Mammary epithelial cell (primary cell): ENCODE measurements at regions not wholly inside any gene's neighbourhood (a gene's known extent, or its start where the extent isn't known, plus 50 kb on each side); places are given as distances from the start of the nearest gene placed in this dataset.

ENCODE experiments used
- CTCF ChIP-seq, 2 donors: IDR thresholded peaks in 1 of 2; conservative IDR thresholded peaks in 1 of 2; 2 replicates each; pipeline ENCODE4 v1.5.1; 2011 to 2012; ENCODE audit warnings: inconsistent platforms in 2 of 2, low read length in 2 of 2, mild to moderate bottlenecking in 2 of 2, control low read depth in 1 of 2, low read depth in 1 of 2; ENCODE audit not compliant: insufficient read depth in 1 of 2; ENCODE audit errors: extremely low read depth in 1 of 2
- EZH2 ChIP-seq: IDR thresholded peaks from 2 replicates; pipeline ENCODE4 v1.6.1; 2012; ENCODE audit warnings: low read length, inconsistent platforms, borderline replicate concordance

- TF ChIP-seq CTCF (conservative IDR thresholded peaks at IDR 0.05 in 1 of 2, IDR thresholded peaks at IDR 0.05 in 1 of 2; ENCODE audit: extremely low read depth in 1 of 2, insufficient read depth in 1 of 2, low read depth in 1 of 2, low read length in 2 of 2) (no peak), EZH2 (no peak)
Observed at GRCh38 chr3:45313743-45314403, 74.5 kb upstream of the LARS2 start.
